GM12864 (cell line): ENCODE measurements at regions not wholly inside any gene's neighbourhood (a gene's known extent, or its start where the extent isn't known, plus 50 kb on each side); places are given as distances from the start of the nearest gene placed in this dataset.

Source experiments
- DNase-seq: peaks from one replicate; pipeline ENCODE4 v3.0.0-alpha.2; 2011; ENCODE audit warnings: low read depth
- H3K4me3 ChIP-seq: 2 replicates; pipeline ENCODE4 v1.5.1; 2011; ENCODE audit warnings: mild to moderate bottlenecking, low read depth, low read length, control low read depth
- TF ChIP-seq, protein P1 (sequence below): IDR thresholded peaks from 2 replicates; pipeline ENCODE4 v1.5.1; 2011; ENCODE audit warnings: low read depth, mild to moderate bottlenecking, moderate library complexity, low read length, control low read depth, inconsistent platforms; ENCODE audit errors: missing control alignments

DNA sequence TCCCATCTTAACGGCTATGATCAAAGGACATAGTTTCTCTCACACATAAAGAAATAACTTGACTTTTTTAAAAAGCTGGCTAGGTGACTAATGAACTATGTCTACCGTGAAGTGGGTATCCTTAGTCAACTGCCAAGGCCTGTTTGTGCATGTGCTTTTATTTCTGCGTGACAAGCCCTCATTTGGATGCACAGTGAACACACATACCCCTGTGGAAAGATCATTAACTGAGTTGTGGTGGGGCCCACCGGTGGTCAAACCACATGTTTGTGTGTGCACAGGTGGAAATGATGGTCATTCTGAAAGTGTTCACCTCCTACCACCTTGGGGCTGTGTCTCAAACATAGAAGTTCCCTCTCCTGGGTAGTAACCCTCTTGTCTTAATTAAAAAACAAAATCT is 256.1 kb upstream of the SALL1 start:
- H3K4me3 ChIP-seq: no peak overlapping the region
- no peak for DNase-seq
- TF ChIP-seq, protein P1, sequence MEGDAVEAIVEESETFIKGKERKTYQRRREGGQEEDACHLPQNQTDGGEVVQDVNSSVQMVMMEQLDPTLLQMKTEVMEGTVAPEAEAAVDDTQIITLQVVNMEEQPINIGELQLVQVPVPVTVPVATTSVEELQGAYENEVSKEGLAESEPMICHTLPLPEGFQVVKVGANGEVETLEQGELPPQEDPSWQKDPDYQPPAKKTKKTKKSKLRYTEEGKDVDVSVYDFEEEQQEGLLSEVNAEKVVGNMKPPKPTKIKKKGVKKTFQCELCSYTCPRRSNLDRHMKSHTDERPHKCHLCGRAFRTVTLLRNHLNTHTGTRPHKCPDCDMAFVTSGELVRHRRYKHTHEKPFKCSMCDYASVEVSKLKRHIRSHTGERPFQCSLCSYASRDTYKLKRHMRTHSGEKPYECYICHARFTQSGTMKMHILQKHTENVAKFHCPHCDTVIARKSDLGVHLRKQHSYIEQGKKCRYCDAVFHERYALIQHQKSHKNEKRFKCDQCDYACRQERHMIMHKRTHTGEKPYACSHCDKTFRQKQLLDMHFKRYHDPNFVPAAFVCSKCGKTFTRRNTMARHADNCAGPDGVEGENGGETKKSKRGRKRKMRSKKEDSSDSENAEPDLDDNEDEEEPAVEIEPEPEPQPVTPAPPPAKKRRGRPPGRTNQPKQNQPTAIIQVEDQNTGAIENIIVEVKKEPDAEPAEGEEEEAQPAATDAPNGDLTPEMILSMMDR: no peak

DNA sequence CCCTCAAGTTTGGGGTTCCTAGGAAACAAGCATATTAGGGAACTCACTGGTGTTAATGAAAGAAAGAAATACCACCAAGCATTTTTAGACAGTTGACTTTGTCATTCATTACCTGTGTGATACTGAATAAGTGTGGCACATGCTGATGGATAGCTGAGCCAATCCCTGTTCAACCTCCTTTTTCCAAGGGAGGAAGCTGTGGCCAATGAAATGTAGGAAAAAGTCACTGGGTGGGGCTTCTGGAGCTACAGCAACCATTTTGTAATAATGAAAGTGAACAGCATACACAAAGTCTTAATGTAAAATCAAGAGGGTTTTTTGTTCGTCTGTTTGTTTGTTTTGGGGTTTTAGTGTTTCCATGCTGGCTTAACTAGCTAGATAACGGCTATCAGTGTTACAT is 254.3 kb upstream of the SALL1 start:
- no peak for DNase-seq
- H3K4me3 ChIP-seq: no peak overlapping the region
- TF ChIP-seq, protein P1: no peak

DNA sequence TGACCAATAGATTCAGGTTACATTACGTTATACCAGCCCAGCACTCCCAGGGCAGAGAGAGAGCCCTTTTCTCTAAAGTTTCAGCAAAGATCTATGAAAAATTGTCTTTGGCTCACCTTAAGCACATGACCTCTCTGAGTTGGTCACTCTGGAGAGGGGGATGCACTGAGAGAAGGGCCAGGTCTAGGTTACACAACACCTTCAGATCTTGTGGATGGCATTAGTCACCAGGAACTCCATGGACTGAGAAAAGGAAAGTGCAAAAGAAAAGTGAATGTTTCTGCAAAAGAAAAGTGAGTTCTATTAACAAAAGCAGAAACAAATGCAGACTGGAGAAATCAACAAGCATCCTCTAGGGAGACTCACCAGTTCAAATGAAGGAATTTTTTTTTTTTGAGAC is 253.3 kb upstream of the SALL1 start:
- no peak for DNase-seq
- TF ChIP-seq, protein P1: no peak
- H3K4me3 ChIP-seq: no peak overlapping the region

DNA sequence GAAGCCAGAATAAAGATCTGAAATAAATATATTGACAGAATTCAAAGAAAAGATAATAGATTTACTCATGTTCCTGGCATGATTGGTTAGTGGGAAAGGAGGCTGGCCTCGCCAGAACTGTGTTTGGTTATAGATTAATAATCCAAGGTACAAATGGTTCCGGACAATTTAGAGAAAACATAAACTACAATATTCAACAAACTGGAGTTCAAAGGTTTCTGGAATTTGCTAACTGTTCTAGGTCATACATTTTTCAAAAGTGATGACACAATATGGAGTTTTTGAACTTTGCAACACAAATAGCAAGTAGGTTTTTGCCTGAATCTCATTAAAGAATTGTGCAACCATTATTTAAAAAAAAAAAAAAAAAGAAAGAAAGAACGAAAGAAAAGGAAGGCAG is 251.7 kb upstream of the SALL1 start:
- DNase-seq: no peak
- H3K4me3 ChIP-seq: no peak overlapping the region
- TF ChIP-seq, protein P1: no peak

DNA sequence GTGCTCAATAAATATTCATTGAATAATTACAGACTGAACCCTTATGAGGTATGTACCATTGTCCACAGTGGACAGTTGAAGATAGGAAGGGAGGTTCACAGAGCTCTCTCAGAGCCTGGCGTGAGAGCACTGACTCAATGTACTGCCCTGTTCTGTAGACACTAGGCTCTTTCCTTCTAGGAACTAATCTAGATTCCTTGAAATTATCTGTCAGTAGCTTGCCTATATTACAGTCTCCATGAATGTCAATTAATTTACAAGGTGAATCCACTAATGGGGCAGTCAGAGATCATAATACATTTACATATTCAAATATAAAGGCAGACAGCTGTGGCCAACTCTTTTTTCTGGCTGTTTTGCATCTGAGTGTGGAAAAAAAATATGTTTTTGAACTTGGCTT is 251.2 kb upstream of the SALL1 start:
- TF ChIP-seq, protein P1: no peak
- no peak overlapping the region for H3K4me3 ChIP-seq

DNA sequence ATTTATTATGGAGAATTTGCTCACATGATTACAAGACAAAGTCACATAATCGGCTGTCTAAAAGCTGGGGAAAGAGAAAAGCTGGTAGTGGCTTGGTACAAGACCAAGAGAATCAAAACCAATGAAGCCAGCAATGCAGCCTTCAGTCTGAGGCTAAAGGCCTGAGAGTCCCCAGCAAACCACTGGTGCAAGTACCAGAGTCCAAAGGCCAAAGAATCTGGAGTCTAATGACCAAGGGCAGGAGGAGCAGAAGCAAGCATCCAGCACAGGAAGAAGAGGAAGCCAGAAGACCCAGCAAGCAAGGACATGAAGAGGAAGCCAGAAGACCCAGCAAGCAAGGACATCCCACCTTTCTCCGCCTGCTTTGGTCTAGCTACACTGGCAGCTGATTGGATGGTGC is 250.6 kb upstream of the SALL1 start:
- DNase-seq: no peak
- TF ChIP-seq, protein P1: no peak
- no peak overlapping the region for H3K4me3 ChIP-seq

More for the DNA sequence above, 251.2 kb upstream of the SALL1 start:
- DNase-seq: no peak

DNA sequence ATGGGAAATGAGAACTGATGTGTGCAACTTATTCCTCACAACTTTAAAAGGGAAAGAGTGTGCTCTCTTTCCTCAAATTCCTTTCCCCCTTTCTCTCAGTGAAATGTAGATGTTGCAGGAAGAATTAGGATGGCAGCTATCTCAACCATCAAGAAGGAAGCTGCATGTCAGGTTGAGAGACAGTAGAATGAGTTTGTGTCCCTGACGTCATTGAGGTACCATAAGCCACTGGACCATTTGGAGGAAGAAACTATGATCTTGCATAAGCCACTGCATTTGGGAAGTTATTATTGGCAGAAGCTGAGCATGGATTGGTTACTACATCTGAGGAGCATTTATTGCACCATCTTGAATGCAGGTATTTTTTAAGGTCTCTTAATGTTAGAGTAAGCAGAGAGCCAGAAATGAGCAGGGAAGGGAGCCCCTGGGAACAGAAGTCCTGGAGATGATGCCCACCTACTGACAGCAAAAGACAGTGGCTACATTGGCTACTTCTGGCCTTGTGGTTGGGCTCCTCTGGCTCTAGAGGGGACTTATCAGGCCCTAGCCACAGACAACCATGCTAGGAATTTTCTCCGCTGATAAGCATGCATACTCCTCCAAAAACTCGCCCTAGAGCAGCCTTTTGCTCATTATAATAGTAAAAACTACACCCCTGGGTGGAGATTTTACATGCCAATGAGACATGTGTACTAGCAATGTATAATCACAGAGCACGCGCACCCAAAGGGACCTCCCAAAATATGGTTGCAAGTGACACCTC is 249.0 kb upstream of the SALL1 start:
- no peak for DNase-seq
- H3K4me3 ChIP-seq: no peak overlapping the region
- TF ChIP-seq, protein P1: no peak
